Breast epithelium (tissue), 4 donors: ENCODE measurements at regions not wholly inside any gene's neighbourhood (a gene's known extent, or its start where the extent isn't known, plus 50 kb on each side); places are given as distances from the start of the nearest gene placed in this dataset.
"Not testable (repeated sequence)": the region's sequence is repeated elsewhere in the genome, so short reads cannot be mapped to it uniquely, and the experiment has no call there.

Experiments used
- DNase-seq, 2 donors: peaks; one replicate each; pipeline ENCODE4 v3.0.0-alpha.2; 2019; ENCODE audit warnings: low spot score in 2 of 2
- H3K27ac ChIP-seq, 2 donors: fragments of 200-600 bp; sonication (generic) in 1 of 2; one replicate each; pipeline ENCODE4 v1.5.1; 2016 to 2019; ENCODE audit warnings: mild to moderate bottlenecking in 1 of 2
- H3K27me3 ChIP-seq, 2 donors: fragments of 200-600 bp; sonication (generic) in 1 of 2; one replicate each; pipeline versions ENCODE4 v1.5.1 to v1.6.0; 2017 to 2019; ENCODE audit warnings: control low read depth in 1 of 2, mild to moderate bottlenecking in 1 of 2
- H3K36me3 ChIP-seq: fragments of 200-600 bp; one replicate; pipeline ENCODE4 v1.5.1; 2019
- H3K4me1 ChIP-seq, 2 donors: fragments of 200-600 bp; sonication (generic); one replicate each; pipeline ENCODE4 v1.5.1; 2016 to 2019; ENCODE audit warnings: control low read depth in 1 of 2
- H3K4me3 ChIP-seq, 3 donors: fragments of 200-600 bp; sonication (generic); 1 replicate in 2 of 3; 2 replicates in 1 of 3; pipeline ENCODE4 v1.5.1; 2016 to 2019; ENCODE audit warnings: mild to moderate bottlenecking in 3 of 3, moderate library complexity in 2 of 3
- H3K9me3 ChIP-seq, 2 donors: fragments of 200-600 bp; sonication (generic) in 1 of 2; one replicate each; pipeline ENCODE4 v1.5.1; 2016 to 2019; ENCODE audit warnings: control low read depth in 1 of 2
- CTCF ChIP-seq, 3 donors: fragments of 450-650 bp; IDR thresholded peaks; one replicate each; pipeline ENCODE4 v1.5.1; 2016 to 2017; ENCODE audit warnings: antibody characterized with exemption in 3 of 3, mild to moderate bottlenecking in 3 of 3, moderate library complexity in 3 of 3
- POLR2A ChIP-seq: fragments of 450-650 bp; IDR thresholded peaks from one replicate; pipeline ENCODE4 v1.6.1; 2016; ENCODE audit warnings: antibody characterized with exemption, mild to moderate bottlenecking, moderate library complexity
- POLR2AphosphoS5 ChIP-seq, 3 donors: sonication (generic); formaldehyde crosslinking; IDR thresholded peaks; one replicate each; pipeline ENCODE4 v1.6.1; 2017; ENCODE audit warnings: antibody characterized with exemption in 3 of 3
- intact Hi-C: fragments of 100-400 bp; cut with DNase I; formaldehyde crosslinking; loops from one replicate; pipeline ENCODE4 v1.15.1; 2023; ENCODE audit warnings: low total_unique reads

DNA sequence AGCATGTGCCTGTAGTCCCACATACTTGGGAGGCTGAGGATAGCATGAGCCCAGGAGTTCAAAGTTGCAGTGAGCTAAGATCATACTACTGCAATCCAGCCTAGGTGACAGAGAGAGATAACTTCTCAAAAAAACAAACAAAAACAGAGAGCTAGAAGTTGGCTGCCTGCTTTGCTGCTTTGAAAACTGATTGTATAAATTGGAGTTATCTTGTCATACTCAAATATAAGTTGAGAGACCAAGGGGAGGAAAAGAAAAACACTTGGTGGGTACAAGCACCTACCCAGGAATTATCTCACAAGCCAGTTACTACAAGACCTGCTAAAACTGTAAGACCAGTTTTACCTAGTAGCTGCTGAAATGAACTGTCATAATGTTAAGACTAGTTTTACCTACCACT, 112.5 kb upstream of the SKAP2 start:
- TF ChIP-seq POLR2A, result no peak
- no peak for TF ChIP-seq CTCF (IDR thresholded peaks at IDR 0.05)
- TF ChIP-seq POLR2AphosphoS5 (IDR thresholded peaks at IDR 0.05), result no peak
- Histone ChIP-seq H3K27me3 (no peaks in the 10 kb centered on the region), H3K27ac (no peak overlapping the region), H3K4me1 (no peaks in the 10 kb centered on the region), H3K4me3 (no peak overlapping the region), H3K9me3 (peaks cover 11 to 19% of the 10 kb centered on the region in 2 donors), H3K36me3 (no peaks in the 10 kb centered on the region)
- DNase-seq, result no peak
- intact Hi-C loops, result no loop called here

GRCh38 chr7:26971924-26972323, 107.5 kb upstream of the SKAP2 start:
- H3K4me3 ChIP-seq, H3K36me3 ChIP-seq, H3K27ac ChIP-seq, intact Hi-C loops, DNase-seq, H3K27me3 ChIP-seq, H3K4me1 ChIP-seq: not testable (repeated sequence)
- peaks cover 19 to 27% of the 10 kb centered on the region in 2 donors for H3K9me3 ChIP-seq

- H3K27ac ChIP-seq, result no peak overlapping the region
- H3K36me3 ChIP-seq, result no peaks in the 10 kb centered on the region
- no peaks in the 10 kb centered on the region for H3K4me1 ChIP-seq
- intact Hi-C loops, result no loop called here
- no peak for DNase-seq
- no peak overlapping the region for H3K4me3 ChIP-seq
- H3K9me3 ChIP-seq, result peaks cover 0 to 5% of the 10 kb centered on the region in 2 donors
- no peaks in the 10 kb centered on the region for H3K27me3 ChIP-seq
- no peak for TF ChIP-seq POLR2AphosphoS5 (IDR thresholded peaks at IDR 0.05)
- no peak for TF ChIP-seq CTCF (IDR thresholded peaks at IDR 0.05)
- TF ChIP-seq POLR2A, result no peak
Observed at GRCh38 chr7:26965724-26966123, 101.3 kb upstream of the SKAP2 start.

DNA sequence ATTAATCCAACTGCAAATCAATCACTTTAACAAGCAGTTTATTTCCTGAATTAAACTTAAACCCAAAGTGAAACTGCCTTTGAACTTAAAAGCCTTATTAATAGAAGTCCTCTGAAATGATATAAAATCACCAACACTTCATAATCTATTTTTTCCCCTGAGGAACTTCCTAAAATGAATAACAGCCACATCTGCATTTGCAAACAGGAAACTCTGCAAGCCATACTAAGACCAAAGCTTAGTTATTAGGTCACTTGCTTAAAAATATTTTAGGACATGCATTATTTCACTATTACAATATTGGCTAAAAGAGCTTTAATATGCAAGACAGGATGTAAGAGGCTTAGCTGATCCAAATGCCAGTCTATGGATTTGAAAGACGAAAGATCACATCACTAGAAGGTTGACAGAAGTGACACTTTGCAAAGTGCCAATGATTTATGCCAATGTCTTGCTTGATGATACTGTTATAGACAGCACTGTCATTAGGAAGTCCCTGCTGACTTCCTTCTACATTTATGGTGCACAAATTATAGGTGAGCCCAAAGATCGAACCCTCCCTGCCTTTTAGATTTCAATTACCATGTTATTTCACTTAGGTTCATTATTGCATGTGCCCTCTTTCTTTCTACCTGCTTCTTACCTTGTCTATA, 99.9 kb upstream of the SKAP2 start:
- TF ChIP-seq POLR2A, result no peak
- no peak for TF ChIP-seq POLR2AphosphoS5 (IDR thresholded peaks at IDR 0.05)
- no peak for TF ChIP-seq CTCF (IDR thresholded peaks at IDR 0.05)
- intact Hi-C loops, result no loop called here
- H3K27me3 ChIP-seq, result no peaks in the 10 kb centered on the region
- no peak overlapping the region for H3K27ac ChIP-seq
- H3K4me1 ChIP-seq, result no peaks in the 10 kb centered on the region
- H3K4me3 ChIP-seq, result no peak overlapping the region
- no peaks in the 10 kb centered on the region for H3K9me3 ChIP-seq
- H3K36me3 ChIP-seq, result no peaks in the 10 kb centered on the region
- no peak for DNase-seq

GRCh38 chr7:26959290-26959689, 94.9 kb upstream of the SKAP2 start:
- no peak for TF ChIP-seq POLR2A
- TF ChIP-seq CTCF (IDR thresholded peaks at IDR 0.05), result no peak
- TF ChIP-seq POLR2AphosphoS5 (IDR thresholded peaks at IDR 0.05), result no peak
- Histone ChIP-seq H3K9me3 (no peaks in the 10 kb centered on the region), H3K36me3 (no peaks in the 10 kb centered on the region), H3K4me3 (no peak overlapping the region), H3K27ac (no peak overlapping the region), H3K27me3 (no peaks in the 10 kb centered on the region), H3K4me1 (no peaks in the 10 kb centered on the region)
- intact Hi-C loops, result no loop called here
- no peak for DNase-seq

- Histone ChIP-seq H3K4me1 (no peaks in the 10 kb centered on the region), H3K27me3 (no peaks in the 10 kb centered on the region), H3K27ac (no peak overlapping the region), H3K36me3 (no peaks in the 10 kb centered on the region), H3K4me3 (no peak overlapping the region), H3K9me3 (no peaks in the 10 kb centered on the region)
- intact Hi-C loops, result no loop called here
- TF ChIP-seq POLR2A, result no peak
- no peak for TF ChIP-seq POLR2AphosphoS5 (IDR thresholded peaks at IDR 0.05)
- no peak for TF ChIP-seq CTCF (IDR thresholded peaks at IDR 0.05)
- no peak for DNase-seq
Observed at GRCh38 chr7:26958834-26959233, 94.4 kb upstream of the SKAP2 start.
